ENCODE measurements at regions not wholly inside any gene's neighbourhood (a gene's known extent, or its start where the extent isn't known, plus 50 kb on each side); places are given as distances from the start of the nearest gene placed in this dataset.

- intact Hi-C loops (cut with DNase I) = no loop called here
- Histone ChIP-seq H3K9me3 (no peaks in the 10 kb centered on the region), H3K4me3 (no peak overlapping the region), H3K4me1 (peaks cover 0 to 10% (median 0%) of the 10 kb centered on the region in 12 donors), H3K36me3 (no peaks in the 10 kb centered on the region), H3K27ac (no peak overlapping the region), H3K27me3 (peaks cover 0 to 6% (median 0%) of the 10 kb centered on the region in 9 donors)
- ATAC-seq (no peak), DNase-seq (no peak)
- 70 to 76% (median 74%) methylated on average over 15 of the region's 15 CpGs for WGBS, 4 donors
- TF ChIP-seq POLR2A (IDR thresholded peaks at IDR 0.05) = no peak
- TF ChIP-seq, protein P1, sequence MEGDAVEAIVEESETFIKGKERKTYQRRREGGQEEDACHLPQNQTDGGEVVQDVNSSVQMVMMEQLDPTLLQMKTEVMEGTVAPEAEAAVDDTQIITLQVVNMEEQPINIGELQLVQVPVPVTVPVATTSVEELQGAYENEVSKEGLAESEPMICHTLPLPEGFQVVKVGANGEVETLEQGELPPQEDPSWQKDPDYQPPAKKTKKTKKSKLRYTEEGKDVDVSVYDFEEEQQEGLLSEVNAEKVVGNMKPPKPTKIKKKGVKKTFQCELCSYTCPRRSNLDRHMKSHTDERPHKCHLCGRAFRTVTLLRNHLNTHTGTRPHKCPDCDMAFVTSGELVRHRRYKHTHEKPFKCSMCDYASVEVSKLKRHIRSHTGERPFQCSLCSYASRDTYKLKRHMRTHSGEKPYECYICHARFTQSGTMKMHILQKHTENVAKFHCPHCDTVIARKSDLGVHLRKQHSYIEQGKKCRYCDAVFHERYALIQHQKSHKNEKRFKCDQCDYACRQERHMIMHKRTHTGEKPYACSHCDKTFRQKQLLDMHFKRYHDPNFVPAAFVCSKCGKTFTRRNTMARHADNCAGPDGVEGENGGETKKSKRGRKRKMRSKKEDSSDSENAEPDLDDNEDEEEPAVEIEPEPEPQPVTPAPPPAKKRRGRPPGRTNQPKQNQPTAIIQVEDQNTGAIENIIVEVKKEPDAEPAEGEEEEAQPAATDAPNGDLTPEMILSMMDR (IDR thresholded peaks at IDR 0.05) = no peak
Measured at GRCh38 chr1:87179076-87179810, 149.4 kb upstream of the LMO4 start.

DNA sequence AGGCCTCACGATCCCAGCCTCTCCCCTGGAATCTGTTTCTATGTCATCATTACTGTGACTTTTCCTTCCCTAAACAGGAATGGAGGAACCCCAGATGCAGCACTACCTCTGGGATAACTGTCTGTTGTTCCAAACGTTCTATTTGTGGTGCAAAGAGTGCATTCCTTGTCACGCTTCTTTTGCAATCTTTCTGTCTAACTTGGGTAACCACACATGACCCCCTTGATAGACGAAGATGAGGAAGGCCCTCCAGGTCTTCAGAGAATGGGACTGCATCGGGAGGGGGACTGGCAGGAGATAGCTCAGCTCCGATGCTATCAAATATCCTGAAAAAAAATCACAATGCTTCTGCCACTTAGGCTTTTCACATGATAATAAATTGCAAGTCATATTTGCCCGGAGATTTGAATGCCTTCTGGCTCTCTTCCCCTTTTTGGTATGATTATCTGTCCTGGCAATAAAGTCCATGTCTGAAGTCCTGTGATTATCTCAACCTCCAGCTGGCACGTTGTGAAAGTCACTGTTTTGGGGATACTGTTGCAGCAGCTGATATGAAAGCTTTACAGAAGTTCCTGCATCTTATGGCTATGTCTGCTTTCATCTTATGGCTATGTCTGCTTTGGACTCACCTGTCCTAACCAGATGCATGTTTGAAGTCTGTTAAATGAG is 148.7 kb upstream of the LMO4 start:
- 49 to 52% (median 51%) methylated on average over 8 of the region's 8 CpGs for WGBS, 4 donors
- no peaks in the 10 kb centered on the region for H3K9me3 ChIP-seq

GRCh38 chr1:87180682-87181081 is 148.0 kb upstream of the LMO4 start:
- peak overlapping the region in 1 of 12 donors; percentile 14 for H3K27ac ChIP-seq

More for the DNA sequence above, 148.7 kb upstream of the LMO4 start:
- peaks cover 0 to 10% (median 0%) of the 10 kb centered on the region in 12 donors for H3K4me1 ChIP-seq
- DNase-seq (no peak), ATAC-seq (no peak)
- H3K4me3 ChIP-seq = no peak overlapping the region
- H3K36me3 ChIP-seq = no peaks in the 10 kb centered on the region
- no peak for TF ChIP-seq POLR2A (IDR thresholded peaks at IDR 0.05)
- TF ChIP-seq, protein P1 (IDR thresholded peaks at IDR 0.05) = no peak
- H3K27me3 ChIP-seq = peaks cover 0 to 6% (median 0%) of the 10 kb centered on the region in 9 donors
- intact Hi-C loops (cut with DNase I) = no loop called here
- H3K27ac ChIP-seq = no peak overlapping the region

GRCh38 chr1:87182611-87183010 is 146.1 kb upstream of the LMO4 start:
- H3K36me3 ChIP-seq = no peaks in the 10 kb centered on the region
- peaks cover 0 to 10% (median 0%) of the 10 kb centered on the region in 9 donors for H3K27me3 ChIP-seq
- H3K4me3 ChIP-seq = no peak overlapping the region
- H3K9me3 ChIP-seq = no peaks in the 10 kb centered on the region
- no peak for ATAC-seq
- DNase-seq = no peak
- intact Hi-C loops (cut with DNase I) = no loop called here
- H3K27ac ChIP-seq = no peak overlapping the region
- peaks cover 0 to 10% (median 0%) of the 10 kb centered on the region in 12 donors for H3K4me1 ChIP-seq
- TF ChIP-seq, protein P1 (IDR thresholded peaks at IDR 0.05) = no peak
- no peak for TF ChIP-seq POLR2A (IDR thresholded peaks at IDR 0.05)

More at GRCh38 chr1:87180682-87181081, 148.0 kb upstream of the LMO4 start:
- intact Hi-C loops (cut with DNase I) = no loop called here
- WGBS, 4 donors = 61 to 80% (median 71%) methylated on average over 3 of the region's 3 CpGs
- TF ChIP-seq, protein P1 (IDR thresholded peaks at IDR 0.05) = no peak
- no peak for TF ChIP-seq POLR2A (IDR thresholded peaks at IDR 0.05)
- Histone ChIP-seq H3K36me3 (no peaks in the 10 kb centered on the region), H3K4me3 (no peak overlapping the region), H3K9me3 (no peaks in the 10 kb centered on the region), H3K27me3 (peaks cover 0 to 8% (median 0%) of the 10 kb centered on the region in 9 donors), H3K4me1 (peaks cover 0 to 10% (median 0%) of the 10 kb centered on the region in 12 donors)
- DNase-seq = peak in 1 of 5 donors; percentile 32
- peak; percentile 45 to 87 (median 72) for ATAC-seq
